Keratinocyte (primary cell): ENCODE measurements at regions not wholly inside any gene's neighbourhood (a gene's known extent, or its start where the extent isn't known, plus 50 kb on each side); places are given as distances from the start of the nearest gene placed in this dataset.

Source experiments
- EZH2 ChIP-seq: IDR thresholded peaks from one replicate; pipeline ENCODE4 v1.6.1; 2012; ENCODE audit warnings: inconsistent platforms, mild to moderate bottlenecking, low read length, moderate library complexity
- TF ChIP-seq, protein P1 (sequence below), 3 experiments: IDR thresholded peaks in 1 of 3; conservative IDR thresholded peaks in 1 of 3; optimal IDR thresholded peaks in 1 of 3; 2 replicates in 2 of 3; 3 replicates in 1 of 3; pipeline versions ENCODE3 to v1.5.1; 2011; ENCODE audit warnings: low read length in 3 of 3, mild to moderate bottlenecking in 3 of 3, moderate library complexity in 2 of 3, control low read depth in 1 of 3, inconsistent platforms in 1 of 3; ENCODE audit not compliant: insufficient read depth in 2 of 3; ENCODE audit errors: extremely low read depth in 1 of 3

GRCh38 chr10:14450041-14450491, 119.3 kb upstream of the FRMD4A start:
- TF ChIP-seq, protein P1, sequence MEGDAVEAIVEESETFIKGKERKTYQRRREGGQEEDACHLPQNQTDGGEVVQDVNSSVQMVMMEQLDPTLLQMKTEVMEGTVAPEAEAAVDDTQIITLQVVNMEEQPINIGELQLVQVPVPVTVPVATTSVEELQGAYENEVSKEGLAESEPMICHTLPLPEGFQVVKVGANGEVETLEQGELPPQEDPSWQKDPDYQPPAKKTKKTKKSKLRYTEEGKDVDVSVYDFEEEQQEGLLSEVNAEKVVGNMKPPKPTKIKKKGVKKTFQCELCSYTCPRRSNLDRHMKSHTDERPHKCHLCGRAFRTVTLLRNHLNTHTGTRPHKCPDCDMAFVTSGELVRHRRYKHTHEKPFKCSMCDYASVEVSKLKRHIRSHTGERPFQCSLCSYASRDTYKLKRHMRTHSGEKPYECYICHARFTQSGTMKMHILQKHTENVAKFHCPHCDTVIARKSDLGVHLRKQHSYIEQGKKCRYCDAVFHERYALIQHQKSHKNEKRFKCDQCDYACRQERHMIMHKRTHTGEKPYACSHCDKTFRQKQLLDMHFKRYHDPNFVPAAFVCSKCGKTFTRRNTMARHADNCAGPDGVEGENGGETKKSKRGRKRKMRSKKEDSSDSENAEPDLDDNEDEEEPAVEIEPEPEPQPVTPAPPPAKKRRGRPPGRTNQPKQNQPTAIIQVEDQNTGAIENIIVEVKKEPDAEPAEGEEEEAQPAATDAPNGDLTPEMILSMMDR (optimal IDR thresholded peaks at IDR 0.05 in 1 of 3, IDR thresholded peaks at IDR 0.05 in 1 of 3, conservative IDR thresholded peaks at IDR 0.05 in 1 of 3; ENCODE audit: extremely low read depth in 1 of 3, insufficient read depth in 2 of 3, low read length in 3 of 3): no peak
- TF ChIP-seq EZH2: no peak
